ENCODE measurements at regions not wholly inside any gene's neighbourhood (a gene's known extent, or its start where the extent isn't known, plus 50 kb on each side); places are given as distances from the start of the nearest gene placed in this dataset.

GRCh38 chr15:58268746-58269267, 130.6 kb downstream of the AQP9 start:
- DNase-seq = no peak
- in situ Hi-C loops (cut with HindIII; ENCODE audit: low pct_ligation_motif_present, low pct_unique_long_range_greater_than_20kb, low sequenced_read_pairs) = no loop called here

DNA sequence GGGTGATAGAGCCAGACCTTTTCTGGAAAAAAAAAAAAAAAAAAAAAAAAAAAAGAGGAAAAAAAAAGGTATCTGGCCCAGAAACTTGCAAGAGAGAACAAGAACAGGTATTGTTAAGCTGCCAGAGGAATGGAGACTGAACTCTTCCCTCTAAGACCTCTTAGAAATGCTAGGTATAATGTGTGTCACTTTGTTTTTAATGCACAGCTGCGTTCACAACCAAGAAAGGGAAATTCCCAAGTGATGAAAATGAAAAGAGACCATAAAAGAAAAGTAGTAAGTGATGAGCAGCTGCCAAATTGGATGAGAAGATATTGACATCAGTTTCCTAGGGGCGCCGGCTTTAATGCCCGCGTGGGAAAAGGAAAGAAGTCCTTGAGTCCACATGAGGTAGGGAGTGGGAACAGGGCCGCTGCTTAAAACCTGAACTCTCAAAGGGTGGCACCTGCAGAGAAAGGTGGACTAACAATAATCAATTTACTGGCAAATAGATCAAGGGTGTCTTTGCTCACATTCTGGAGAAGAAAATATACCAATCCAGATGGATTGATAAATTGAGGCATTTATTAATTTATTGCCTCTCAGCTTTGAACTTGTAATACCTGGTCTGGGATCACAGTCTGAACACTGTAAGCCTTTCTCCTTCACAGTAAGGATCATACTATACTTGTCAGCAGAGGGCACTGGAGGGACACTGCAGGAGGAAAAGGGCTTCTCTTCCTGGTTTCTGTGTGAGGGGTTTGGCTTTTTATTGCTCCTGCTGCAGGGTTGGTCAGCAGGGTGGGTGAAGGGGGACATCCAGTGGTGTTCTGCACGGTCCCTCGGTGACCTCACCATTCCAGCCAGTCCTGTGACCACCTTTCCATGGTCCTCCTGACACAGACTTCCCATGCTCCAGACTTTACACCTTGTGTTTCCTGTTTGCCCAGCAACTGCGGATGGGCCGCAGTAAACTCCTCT, 131.6 kb downstream of the AQP9 start:
- in situ Hi-C loops (cut with HindIII; ENCODE audit: low pct_ligation_motif_present, low pct_unique_long_range_greater_than_20kb, low sequenced_read_pairs) = no loop called here
- peak; percentile 81 for DNase-seq

DNA sequence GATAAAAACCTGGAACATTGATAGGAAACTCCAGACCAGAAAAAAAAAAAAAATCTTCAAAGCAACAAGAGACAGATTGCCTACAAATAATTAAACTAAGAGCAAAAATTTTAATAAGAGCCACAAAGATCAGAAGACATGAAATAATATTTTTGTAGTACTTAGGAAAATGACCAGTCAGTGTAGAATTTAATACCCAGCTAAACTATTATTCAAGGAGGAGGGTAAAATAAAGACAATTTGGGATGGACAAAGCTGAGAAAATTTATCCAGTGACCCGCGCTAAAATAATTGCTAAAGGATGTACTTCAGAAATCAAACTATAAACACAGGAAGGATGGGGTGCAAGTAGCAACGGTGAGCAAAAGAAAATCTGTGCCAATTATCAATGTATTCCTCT, 133.2 kb downstream of the AQP9 start:
- in situ Hi-C loops (cut with HindIII; ENCODE audit: low pct_ligation_motif_present, low pct_unique_long_range_greater_than_20kb, low sequenced_read_pairs) = no loop called here
- no peak for DNase-seq

- DNase-seq = no peak
- in situ Hi-C loops (cut with HindIII; ENCODE audit: low pct_ligation_motif_present, low pct_unique_long_range_greater_than_20kb, low sequenced_read_pairs) = no loop called here
These were observed 134.9 kb downstream of the AQP9 start for GRCh38 chr15:58273104-58273503.

- DNase-seq = no peak
- in situ Hi-C loops (cut with HindIII; ENCODE audit: low pct_ligation_motif_present, low pct_unique_long_range_greater_than_20kb, low sequenced_read_pairs) = no loop called here
These were observed 136.7 kb downstream of the AQP9 start for GRCh38 chr15:58274885-58275284.

DNA sequence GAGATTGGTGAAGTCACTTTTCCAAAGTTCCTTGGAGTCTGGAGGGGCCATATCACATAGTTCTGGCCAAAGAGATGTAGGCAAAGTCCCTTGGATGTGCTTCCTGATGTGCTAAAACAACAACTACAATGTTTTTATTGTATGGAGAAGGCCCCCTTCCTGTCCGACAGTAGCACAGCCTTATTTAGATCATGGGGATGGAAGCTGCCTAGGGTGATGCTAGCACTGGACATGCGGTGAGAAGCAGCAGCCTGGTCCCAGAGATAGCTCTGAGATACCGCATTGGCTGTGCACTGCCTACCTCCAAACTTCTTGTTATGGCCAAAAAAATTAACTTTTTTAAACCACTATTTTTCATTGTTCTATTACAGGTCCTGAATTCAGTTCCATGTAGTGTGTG, 137.6 kb downstream of the AQP9 start:
- in situ Hi-C loops (cut with HindIII; ENCODE audit: low pct_ligation_motif_present, low pct_unique_long_range_greater_than_20kb, low sequenced_read_pairs) = no loop called here
- no peak for DNase-seq

DNA sequence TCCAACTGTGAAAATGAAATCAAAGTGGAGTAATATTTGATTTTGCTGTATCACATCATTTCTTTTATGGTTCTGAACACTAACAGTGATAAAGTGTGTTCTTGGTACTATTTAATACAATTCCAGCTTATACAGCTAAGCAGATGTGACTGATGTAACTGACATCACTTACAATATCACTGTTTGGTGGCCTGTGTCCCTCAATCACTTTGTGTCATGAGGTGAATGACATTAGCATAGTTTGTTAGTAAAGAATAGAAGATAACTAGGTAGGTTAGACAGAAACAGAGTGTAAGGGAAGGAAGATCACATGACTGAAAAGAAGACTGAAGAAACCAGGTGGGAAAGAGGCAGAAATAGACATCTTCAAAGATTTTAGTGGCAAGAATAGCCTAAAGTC, 138.7 kb downstream of the AQP9 start:
- in situ Hi-C loops (cut with HindIII; ENCODE audit: low pct_ligation_motif_present, low pct_unique_long_range_greater_than_20kb, low sequenced_read_pairs) = no loop called here
- DNase-seq = no peak

- no peak for DNase-seq
- in situ Hi-C loops (cut with HindIII; ENCODE audit: low pct_ligation_motif_present, low pct_unique_long_range_greater_than_20kb, low sequenced_read_pairs) = no loop called here
These were observed 139.2 kb downstream of the AQP9 start for GRCh38 chr15:58277333-58277732.

DNA sequence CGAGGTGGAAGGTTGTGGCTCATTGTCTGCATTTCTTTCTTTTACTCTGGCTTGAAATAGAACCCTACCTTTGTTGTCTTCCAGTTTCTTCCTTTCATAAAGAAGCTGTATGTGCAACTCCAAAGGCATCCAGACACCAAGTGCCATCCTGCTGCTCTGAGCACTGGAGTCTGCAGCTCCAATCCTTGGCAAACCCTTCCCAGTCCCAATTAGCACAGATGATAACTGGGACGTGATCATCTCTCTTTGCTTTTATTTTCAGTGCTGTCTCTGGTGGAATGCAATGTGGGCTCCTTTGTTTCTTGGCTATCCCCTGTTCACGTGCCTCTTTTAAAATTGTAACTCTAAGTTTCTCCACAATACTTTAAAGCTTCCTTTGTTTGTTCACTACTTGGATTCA, 140.9 kb downstream of the AQP9 start:
- in situ Hi-C loops (cut with HindIII; ENCODE audit: low pct_ligation_motif_present, low pct_unique_long_range_greater_than_20kb, low sequenced_read_pairs) = no loop called here
- DNase-seq = no peak

GRCh38 chr15:58279654-58280053, 141.5 kb downstream of the AQP9 start:
- in situ Hi-C loops (cut with HindIII; ENCODE audit: low pct_ligation_motif_present, low pct_unique_long_range_greater_than_20kb, low sequenced_read_pairs) = no loop called here
- no peak for DNase-seq

GRCh38 chr15:58282060-58282708, 144.0 kb downstream of the AQP9 start:
- in situ Hi-C loops (cut with HindIII; ENCODE audit: low pct_ligation_motif_present, low pct_unique_long_range_greater_than_20kb, low sequenced_read_pairs) = no loop called here
- no peak for DNase-seq

DNA sequence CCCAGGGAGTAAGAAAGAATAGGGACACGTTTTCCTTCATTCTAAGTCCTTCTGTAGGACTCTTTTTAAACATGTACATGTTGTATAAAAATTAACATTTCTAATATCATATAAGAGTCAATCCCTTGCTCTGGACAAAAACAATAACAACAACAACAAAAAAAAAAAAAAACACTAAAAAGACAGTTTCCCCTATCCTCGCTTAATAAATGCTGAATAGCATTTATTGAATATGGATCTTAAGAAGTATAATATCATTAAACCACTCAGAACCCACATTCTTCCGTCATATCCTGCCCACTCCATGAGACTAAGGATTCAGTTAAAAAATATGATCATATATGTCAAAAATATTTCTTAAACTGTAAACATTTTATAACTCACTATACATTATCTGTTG, 145.1 kb downstream of the AQP9 start:
- DNase-seq = no peak

DNA sequence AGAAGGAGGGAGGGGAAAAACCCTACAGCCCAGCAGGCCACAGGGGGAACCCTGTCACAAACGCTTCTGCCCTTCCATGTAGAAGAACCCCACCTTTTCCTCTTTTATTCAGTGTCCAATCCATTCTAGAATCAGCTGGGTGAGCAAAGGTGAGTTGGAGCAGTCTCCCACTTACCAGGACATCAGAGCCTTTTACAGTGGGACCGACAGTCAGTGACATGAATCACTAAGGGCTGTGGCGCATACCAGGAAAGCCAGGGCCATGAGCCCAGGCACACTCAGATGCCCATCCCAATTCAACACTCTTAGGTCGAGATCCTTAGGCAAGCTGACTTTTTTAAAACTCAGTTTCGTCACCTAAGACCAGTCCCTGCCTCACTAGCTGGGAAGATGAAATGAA, 146.1 kb downstream of the AQP9 start:
- DNase-seq = no peak
- in situ Hi-C loops (cut with HindIII; ENCODE audit: low pct_ligation_motif_present, low pct_unique_long_range_greater_than_20kb, low sequenced_read_pairs) = no loop called here

More for the DNA sequence above, 145.1 kb downstream of the AQP9 start:
- in situ Hi-C loops (cut with HindIII; ENCODE audit: low pct_ligation_motif_present, low pct_unique_long_range_greater_than_20kb, low sequenced_read_pairs) = no loop called here

DNA sequence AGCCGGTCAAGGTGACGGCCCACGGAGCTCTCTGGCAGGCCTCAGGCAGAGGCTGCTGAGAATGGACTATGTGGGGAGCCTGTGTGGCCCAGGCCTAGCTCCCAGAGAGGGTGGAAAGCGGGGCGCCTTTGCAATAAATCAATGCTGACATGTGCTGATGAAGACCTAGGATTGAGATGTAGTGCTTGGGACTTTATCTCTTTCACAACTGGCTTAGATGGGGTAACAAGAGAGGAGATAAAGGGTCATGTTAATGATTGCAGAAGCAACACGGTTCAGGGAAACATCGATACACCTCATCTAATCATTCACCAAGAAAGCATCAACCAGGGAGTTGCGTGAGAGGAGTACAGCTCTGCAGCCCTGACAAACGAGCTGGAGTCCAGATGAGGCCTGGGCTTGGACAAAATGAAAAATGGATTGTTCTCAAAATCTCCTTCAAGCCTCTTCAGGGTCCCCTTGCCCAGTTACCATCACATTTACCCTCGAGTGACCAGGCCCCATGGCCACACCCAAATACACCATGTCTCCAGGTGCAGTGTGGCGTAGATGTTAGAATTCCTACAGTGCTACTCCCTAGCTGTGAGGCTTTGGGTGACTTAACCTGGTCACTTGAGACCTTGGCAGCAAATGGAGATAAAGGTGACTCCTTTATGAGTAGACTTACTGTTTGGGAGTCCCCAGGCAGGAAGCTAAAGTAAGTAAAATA, 146.4 kb upstream of the LIPC start:
- no peak for DNase-seq
- in situ Hi-C loops (cut with HindIII; ENCODE audit: low pct_ligation_motif_present, low pct_unique_long_range_greater_than_20kb, low sequenced_read_pairs) = no loop called here

- DNase-seq = no peak
- in situ Hi-C loops (cut with HindIII; ENCODE audit: low pct_ligation_motif_present, low pct_unique_long_range_greater_than_20kb, low sequenced_read_pairs) = no loop called here
These were observed 145.9 kb upstream of the LIPC start for GRCh38 chr15:58285921-58286278.

- DNase-seq = no peak
- in situ Hi-C loops (cut with HindIII; ENCODE audit: low pct_ligation_motif_present, low pct_unique_long_range_greater_than_20kb, low sequenced_read_pairs) = no loop called here
These were observed 145.3 kb upstream of the LIPC start for GRCh38 chr15:58286523-58286922.

DNA sequence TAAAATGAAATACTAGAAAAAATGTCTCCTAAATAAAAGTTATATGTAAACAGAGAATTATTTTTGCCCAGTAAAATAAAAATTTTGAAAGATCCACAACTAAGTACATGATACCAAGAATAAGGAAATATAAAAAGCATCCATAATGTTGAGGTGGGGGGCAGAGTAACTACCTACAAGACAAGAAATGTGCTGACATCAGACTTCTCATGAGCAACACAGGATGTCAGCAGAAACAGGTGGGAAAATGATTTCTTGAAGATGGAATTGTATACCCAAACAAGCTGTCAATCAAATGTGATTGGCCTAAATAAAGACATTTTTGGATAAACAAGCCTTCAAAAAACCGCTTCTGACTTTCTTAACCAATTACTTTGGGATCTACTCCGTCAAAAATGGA, 143.9 kb upstream of the LIPC start:
- in situ Hi-C loops (cut with HindIII; ENCODE audit: low pct_ligation_motif_present, low pct_unique_long_range_greater_than_20kb, low sequenced_read_pairs) = no loop called here

DNA sequence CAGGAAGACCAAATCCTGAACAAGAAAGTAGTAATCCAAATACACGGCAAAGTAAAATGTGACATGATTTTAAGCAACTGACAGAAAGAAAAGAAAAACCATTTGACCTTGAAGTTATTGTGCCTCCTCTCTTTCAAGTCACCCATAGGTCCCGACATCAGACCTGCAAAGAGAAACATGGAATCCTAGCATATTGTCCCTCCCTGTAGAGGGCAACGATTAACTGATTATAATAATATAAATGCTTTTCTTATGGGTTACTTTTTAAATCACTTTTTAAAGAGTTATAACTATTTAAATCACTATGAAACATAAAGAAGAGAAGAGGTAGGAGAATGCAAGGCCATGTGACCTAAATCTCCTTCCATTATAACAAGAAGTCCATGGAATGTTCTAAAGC, 143.2 kb upstream of the LIPC start:
- in situ Hi-C loops (cut with HindIII; ENCODE audit: low pct_ligation_motif_present, low pct_unique_long_range_greater_than_20kb, low sequenced_read_pairs) = no loop called here
- no peak for DNase-seq

More for the DNA sequence above, 143.9 kb upstream of the LIPC start:
- no peak for DNase-seq

DNA sequence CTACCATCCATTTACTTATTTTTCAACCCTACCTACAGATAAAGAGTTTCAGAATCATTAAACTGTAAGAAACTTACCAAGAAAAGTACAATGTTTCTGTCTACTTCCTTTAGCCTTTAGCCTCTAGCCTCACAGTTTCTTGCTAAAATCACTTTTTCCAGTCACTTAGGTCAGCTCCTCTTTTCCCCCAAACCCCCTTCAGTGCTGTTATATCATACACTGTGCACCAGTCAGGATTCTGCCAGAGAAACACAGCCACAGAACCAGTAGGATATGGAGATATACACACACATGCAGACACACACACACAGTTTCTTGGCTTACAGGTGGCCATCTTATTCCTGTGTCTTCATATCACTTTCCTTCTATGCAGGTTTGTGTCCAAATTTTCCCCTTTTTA, 139.9 kb upstream of the LIPC start:
- in situ Hi-C loops (cut with HindIII; ENCODE audit: low pct_ligation_motif_present, low pct_unique_long_range_greater_than_20kb, low sequenced_read_pairs) = no loop called here
- no peak for DNase-seq
